Inflammatory macrophage treated with lipopolysaccharide for 1 hour (primary cell): ENCODE measurements at regions not wholly inside any gene's neighbourhood (a gene's known extent, or its start where the extent isn't known, plus 50 kb on each side); places are given as distances from the start of the nearest gene placed in this dataset.

Source experiments
- DNase-seq, 2 donors: peaks; one replicate each; pipeline ENCODE4 v3.0.0-alpha.2; 2020 to 2022

- DNase-seq, result peak; percentile 25 to 33
Observed at GRCh38 chr1:167145965-167146364, 52.1 kb downstream of the STYXL2 start.

DNA sequence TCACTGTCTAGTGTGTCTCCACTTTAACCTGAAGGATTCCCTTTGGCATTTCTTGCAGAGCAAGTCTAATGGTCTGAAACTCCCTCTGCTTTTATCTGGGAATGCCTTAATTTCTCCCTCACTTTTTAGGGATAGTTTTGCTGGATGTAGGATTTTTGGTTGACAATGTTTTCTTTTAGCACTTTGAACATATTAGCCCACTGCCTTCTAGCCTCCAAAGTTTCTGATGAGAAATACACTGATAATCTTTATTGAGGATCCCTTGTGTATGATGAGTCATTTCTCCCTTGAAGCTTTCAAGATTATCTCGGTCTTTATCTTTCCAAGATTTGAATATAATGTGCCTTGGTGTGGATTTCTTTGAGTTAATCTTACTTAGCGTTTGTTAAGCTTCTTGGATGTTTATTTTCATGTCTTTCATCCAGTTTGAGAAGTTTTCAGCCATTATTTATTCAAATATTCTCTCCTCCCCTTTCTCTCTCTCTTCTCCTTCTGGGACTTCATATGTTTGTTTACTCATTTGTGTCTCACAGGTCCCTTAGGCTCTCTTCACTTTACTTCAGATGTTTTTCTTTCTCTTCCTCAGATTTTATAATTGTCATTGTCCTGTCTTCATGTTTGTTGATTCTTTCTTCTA, 53.1 kb downstream of the STYXL2 start:
- no peak for DNase-seq

GRCh38 chr1:167148421-167148820, 54.5 kb downstream of the STYXL2 start:
- DNase-seq, result no peak

DNA sequence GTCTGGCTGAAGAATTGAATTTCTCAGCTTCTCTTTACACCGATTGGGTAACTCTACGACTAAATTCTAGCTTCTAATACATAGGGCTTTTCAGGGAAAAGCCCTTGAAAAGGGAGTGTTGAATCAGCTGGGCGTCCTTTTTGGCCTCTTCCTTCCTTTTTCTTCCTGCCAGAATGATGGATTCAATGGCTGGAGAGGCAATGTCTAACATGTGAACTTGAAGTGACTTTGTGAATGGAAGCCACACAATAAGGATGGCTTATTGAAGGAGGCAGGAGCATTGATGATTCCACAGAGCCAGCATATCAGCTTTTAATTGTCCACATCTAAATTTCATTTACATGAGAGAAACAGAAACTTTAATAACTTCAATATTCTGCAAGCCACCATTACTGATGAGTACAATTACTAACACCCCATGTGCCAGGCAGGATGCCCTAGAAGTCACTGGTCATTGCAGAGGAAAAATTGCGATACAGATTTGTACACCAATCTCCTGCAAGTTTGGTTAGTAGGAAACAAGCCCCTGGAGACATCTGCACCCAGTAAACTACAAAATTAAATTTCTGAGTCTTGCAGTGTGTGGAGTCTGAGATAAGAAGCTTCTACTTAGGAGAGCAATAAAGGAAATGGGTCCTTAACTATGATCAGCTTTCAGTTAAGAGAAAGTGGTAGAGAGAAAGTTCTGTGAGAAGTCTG, 56.1 kb downstream of the STYXL2 start:
- DNase-seq, result peak in 1 of 2 donors; percentile 3

GRCh38 chr1:167150492-167150833, 56.6 kb downstream of the STYXL2 start:
- DNase-seq, result no peak

- peak in 1 of 2 donors; percentile 3 for DNase-seq
Observed at GRCh38 chr1:167152192-167152876, 58.5 kb downstream of the STYXL2 start.

- no peak for DNase-seq
Observed at GRCh38 chr1:167156466-167156865, 62.6 kb downstream of the STYXL2 start.

DNA sequence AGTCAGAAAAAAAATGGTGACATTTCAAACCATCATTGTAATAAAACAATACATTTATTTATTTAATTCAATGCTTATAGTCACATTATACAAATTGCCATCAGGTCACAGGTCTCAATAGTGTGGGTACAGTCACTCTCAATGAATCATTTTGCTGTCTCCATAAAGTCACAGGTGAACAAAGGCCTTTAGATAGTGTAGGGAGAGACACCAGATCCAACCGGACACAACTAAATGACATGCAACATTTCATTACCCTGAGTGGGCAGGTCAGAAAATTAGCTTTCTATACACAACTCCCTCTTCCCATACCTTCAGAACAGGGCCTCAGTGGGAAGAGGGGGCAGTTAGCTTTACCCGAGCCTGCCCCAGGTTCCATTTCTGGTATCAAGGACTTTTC, 63.2 kb downstream of the STYXL2 start:
- DNase-seq, result no peak

DNA sequence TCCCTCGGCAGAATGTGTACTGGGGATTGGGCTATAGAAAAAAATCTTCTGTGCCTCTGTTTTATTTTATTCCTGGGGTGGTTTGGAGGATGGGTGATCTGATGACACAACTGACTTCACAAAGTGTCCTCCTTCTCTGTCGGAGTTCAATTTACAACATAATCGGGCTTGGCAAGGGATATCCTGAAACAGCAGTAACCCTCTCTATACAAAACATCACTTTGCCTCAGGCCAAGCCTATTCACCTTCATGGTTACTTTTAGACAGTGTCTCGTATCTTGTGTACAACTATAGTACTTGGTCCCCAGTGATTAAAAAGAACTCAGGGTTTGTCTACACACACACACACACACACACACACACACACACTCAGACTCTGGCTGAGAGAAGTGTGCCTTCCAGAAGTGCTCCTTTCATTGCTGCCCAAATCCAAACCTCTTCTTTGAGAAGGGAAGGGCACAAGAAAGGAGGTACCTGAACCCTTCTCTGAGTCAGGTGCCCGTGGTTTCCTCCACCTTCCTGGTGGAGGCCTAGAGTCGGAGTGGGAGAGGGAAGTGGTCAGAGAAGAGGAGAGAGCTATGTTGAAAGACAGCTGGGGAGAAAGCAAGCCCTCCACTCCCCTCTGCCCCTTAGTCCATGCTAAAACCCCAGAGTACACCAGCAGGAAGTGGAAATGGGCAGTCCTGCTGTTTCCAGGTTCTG, 62.4 kb upstream of the POU2F1 start:
- DNase-seq, result no peak

- no peak for DNase-seq
Observed at GRCh38 chr1:167158813-167159275, 61.8 kb upstream of the POU2F1 start.

- DNase-seq, result no peak
Observed at GRCh38 chr1:167159782-167160181, 60.9 kb upstream of the POU2F1 start.

GRCh38 chr1:167161242-167161641, 59.4 kb upstream of the POU2F1 start:
- DNase-seq, result no peak

- DNase-seq, result no peak
Observed at GRCh38 chr1:167161762-167162161, 58.9 kb upstream of the POU2F1 start.

- DNase-seq, result no peak
Observed at GRCh38 chr1:167165219-167165618, 55.5 kb upstream of the POU2F1 start.

DNA sequence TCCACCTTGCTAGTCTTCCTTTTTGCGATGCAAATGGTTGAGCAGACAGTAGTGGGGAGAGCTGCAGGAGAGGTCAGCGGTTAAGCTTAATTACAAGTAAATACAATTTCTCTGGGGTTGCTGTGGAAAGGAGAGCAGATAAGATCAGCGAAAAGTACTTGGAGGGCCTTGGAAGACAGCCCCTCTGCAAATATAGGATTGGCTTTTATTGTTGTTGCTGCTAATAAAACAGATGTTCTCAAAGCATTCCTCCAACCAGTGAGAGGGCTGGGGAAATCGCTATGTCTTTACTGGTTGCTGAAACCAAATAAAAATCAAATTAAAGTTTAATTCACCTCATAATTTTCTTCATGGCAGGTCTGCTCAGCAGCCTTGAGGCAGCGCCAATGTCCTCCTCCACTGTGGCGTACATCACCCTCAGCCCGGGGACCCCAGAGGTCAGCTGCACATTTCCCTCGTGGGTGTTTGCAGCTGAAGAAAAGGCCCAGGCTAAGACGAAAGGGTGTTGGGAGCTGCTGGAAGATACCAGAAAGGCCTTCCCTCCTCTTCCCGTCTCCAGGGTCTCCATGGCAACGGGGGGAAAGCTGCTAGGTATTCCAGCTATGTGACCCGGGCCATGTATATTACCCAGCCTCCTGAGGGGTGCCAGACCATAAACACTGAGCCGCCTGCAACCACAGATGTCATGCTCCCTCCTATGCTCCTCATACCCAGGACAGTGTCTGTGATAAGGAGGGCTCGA, 54.6 kb upstream of the POU2F1 start:
- no peak for DNase-seq

- no peak for DNase-seq
Observed at GRCh38 chr1:167166690-167167075, 54.0 kb upstream of the POU2F1 start.

GRCh38 chr1:167168424-167168823, 52.3 kb upstream of the POU2F1 start:
- no peak for DNase-seq

DNA sequence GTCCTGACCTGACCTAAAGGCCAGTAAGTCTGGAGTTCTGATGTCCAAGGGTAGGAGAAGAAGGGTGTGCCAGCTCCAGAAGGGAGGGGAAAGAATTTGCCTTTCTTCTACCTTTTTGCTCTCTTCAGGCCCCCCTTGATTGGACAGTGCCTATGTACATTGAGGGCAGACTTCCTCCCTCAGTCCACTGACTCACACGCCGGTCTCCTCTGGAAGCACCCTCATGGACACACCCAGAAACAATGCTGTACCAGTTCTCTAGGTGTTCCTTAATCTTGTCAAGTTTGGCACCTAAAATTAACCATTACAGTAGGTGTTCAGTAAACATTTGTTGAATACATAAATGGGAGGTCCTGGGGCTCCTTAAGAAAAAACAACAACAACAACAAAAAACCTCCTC, 51.0 kb upstream of the POU2F1 start:
- no peak for DNase-seq
